GM12865 (cell line): ENCODE measurements at regions not wholly inside any gene's neighbourhood (a gene's known extent, or its start where the extent isn't known, plus 50 kb on each side); places are given as distances from the start of the nearest gene placed in this dataset.
"Not testable (repeated sequence)": the region's sequence is repeated elsewhere in the genome, so short reads cannot be mapped to it uniquely, and the experiment has no call there.

Experiments
- DNase-seq: peaks from one replicate; pipeline ENCODE4 v3.0.0; 2010; ENCODE audit warnings: low read depth
- H3K4me3 ChIP-seq: 2 replicates; pipeline ENCODE4 v1.5.1; 2011; ENCODE audit warnings: mild to moderate bottlenecking, low read depth, low read length, control low read depth
- TF ChIP-seq, protein P1 (sequence below): IDR thresholded peaks from 2 replicates; pipeline ENCODE4 v1.5.1; 2011; ENCODE audit warnings: low read length, control low read depth, low read depth, inconsistent platforms; ENCODE audit not compliant: insufficient read depth; ENCODE audit errors: missing control alignments

DNA sequence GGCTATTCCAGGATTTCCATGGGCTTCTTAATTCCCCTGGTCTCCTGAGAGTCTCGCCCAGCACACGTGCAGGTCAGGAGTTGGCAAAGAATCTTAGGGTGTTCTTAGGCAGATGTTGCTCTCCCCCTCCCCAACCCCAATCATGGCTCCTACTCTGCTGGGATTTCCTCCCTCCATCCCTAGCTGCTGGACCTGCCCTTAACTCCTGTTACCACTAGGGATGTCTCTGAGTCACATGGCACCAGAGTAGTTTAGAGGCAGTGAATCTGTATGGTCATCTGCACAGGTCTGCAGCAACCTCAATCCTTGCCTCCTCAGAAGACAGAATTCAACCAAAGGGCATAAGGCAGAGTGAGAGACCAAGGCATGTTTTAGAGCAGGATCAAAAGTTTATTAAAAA is 51.8 kb upstream of the CHST3 start:
- no peak for DNase-seq
- TF ChIP-seq, protein P1, sequence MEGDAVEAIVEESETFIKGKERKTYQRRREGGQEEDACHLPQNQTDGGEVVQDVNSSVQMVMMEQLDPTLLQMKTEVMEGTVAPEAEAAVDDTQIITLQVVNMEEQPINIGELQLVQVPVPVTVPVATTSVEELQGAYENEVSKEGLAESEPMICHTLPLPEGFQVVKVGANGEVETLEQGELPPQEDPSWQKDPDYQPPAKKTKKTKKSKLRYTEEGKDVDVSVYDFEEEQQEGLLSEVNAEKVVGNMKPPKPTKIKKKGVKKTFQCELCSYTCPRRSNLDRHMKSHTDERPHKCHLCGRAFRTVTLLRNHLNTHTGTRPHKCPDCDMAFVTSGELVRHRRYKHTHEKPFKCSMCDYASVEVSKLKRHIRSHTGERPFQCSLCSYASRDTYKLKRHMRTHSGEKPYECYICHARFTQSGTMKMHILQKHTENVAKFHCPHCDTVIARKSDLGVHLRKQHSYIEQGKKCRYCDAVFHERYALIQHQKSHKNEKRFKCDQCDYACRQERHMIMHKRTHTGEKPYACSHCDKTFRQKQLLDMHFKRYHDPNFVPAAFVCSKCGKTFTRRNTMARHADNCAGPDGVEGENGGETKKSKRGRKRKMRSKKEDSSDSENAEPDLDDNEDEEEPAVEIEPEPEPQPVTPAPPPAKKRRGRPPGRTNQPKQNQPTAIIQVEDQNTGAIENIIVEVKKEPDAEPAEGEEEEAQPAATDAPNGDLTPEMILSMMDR: no peak
- no peak overlapping the region for H3K4me3 ChIP-seq

DNA sequence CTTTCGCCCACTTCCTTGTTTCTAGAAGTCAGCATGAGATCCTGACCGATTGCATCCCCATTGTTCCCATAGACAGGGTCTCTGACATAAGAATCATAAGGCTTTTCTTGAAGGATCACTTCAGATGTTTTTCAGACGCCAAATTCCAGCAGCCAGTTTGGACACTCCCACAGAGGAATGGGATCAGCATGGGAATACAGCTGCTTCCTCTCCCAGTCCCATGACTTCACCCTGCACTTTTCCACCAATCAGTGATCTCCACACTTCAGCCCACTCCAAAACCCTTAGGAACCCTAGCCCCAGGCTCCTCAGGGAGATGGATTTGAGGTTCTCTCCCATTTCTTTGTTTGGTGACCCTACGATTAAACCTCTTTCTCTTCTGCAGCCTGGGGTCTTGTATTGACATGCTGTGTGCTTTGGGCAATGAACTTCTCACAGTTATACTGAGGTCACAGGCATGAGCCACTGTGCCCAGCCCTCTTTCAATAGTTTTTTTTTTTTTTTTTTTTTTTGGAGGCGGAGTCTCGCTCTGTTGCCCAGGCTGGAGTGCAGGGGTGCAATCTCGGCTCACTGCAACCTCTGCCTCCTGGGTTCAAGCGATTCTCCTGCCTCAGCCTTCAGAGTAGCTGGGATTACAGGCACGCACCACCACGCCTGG is 52.8 kb upstream of the CHST3 start:
- TF ChIP-seq, protein P1: no peak
- no peak overlapping the region for H3K4me3 ChIP-seq
- DNase-seq: no peak

DNA sequence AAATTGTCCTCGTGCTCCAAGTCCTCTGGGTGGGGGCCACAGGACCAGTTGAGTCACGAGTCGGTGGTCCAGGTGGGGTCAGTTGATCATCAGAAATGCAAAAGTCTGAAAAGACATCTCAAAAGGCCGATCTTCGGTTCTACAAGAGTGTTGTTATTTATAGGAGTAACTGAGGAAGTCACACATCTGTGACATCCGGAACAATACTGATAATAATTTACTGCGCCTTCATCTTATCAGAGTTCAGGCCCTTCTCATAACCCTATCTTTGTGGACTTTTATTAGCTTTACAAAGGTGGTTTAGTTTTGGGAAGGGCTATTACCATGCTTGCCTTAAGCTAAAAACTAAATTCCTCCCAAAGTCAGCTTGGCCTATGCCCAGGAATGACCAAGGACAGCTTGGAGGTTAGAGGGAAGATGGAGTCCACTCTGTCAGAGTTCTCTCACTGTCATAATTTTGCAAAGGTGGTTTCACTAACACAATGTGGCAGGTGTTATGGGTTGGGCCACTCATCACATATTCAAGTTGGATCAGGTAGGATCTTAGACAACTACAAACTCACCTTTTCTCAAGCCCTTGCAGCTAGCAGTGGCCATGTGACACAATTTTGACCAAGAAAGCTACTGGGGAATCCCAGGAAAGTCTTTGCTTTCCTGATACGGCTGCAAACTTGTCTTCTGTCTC is 54.7 kb upstream of the CHST3 start:
- TF ChIP-seq, protein P1: no peak
- DNase-seq: peak; percentile 43
- no peak overlapping the region for H3K4me3 ChIP-seq

DNA sequence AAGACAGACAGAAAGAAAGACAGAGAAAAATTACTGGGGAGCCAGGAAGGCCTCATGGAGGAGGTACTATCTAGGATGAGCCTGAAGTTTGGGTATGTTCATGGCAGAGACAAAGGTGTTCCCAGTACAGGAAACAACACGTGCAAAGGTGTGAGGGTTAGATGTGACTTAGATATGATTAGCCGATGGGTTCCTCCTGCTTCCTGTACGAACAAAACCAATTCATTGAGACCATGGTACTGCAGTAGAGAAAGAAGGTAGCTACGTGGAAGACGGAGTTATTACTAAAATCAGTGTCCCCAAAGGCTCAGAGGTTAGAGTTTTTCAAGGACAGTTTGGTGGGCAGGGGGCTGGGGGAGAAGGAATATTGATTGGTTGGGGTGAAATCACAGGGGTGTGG is 55.2 kb upstream of the CHST3 start:
- TF ChIP-seq, protein P1: no peak
- DNase-seq: no peak

DNA sequence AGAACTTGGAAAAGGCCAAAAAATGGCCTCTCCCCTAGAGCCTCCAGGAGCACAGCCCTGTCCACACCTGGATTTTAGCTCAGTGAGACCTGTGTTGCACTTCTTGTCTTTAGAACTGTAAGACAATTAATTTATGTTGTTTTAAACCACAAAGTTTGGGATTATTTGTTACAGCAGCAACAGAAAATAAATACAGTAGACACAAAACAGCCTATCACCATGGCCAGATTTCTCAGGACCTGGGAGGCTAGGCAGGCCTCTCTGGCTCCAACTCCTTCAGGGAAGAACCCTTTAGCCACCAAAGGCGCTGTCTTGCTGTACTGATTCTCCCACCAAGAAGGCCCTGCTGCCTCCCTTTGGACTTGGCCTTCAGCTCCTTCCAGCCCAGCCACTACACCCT is 54.1 kb upstream of the PSAP start:
- H3K4me3 ChIP-seq: no peak overlapping the region
- TF ChIP-seq, protein P1: no peak
- DNase-seq: no peak

More for the DNA sequence above, 55.2 kb upstream of the CHST3 start:
- no peak overlapping the region for H3K4me3 ChIP-seq

DNA sequence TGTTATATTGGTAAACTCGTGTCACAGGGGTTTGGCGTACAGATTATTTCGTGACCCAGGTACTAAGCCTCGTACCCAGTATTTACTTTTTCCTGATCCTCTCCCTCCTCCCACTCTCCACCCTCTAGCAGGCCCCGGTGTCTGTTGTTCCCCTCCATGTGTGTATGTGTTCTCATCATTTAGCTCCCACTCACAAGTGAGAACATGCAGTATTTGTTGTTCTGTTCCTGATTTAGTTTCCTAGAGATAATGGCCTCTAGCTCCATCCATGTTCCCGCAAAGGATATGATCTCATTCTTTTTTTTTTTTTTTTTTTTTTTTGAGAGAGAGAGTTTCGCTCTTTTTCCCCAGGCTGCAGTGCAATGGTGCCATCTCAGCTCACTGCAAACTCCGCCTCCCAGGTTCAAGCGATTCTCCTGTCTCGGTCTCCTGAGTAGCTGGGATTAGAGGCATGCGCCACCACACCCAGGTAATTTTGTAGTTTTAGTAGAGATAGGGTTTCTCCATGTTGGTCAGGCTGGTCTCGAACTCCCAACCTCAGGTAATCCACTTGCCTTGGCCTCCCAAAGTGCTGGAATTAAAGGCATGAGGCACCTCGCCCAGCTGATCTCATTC is 52.7 kb upstream of the PSAP start:
- not testable (repeated sequence) for H3K4me3 ChIP-seq, DNase-seq

DNA sequence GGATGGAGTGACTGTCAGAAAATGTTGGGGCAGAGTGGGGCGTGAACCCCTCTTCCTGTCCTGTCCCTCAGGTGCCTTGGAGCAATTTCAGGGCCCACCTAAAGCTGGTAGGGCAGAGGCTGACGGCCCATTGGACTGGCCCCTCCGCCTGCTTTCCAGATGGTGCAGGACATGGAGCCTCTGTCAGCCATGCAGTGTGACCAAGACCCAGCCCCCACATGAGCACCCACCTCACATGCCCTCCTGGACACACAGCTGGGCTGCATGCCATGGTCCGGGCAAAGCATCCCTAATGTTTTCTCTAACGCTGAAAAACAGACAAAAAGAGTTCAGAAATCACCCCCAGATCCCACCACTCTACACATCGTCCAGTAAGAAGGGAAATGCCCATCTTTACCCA is 51.3 kb upstream of the PSAP start:
- TF ChIP-seq, protein P1: no peak
- no peak overlapping the region for H3K4me3 ChIP-seq
- DNase-seq: no peak
